ENCODE measurements at regions not wholly inside any gene's neighbourhood (a gene's known extent, or its start where the extent isn't known, plus 50 kb on each side); places are given as distances from the start of the nearest gene placed in this dataset.
"Not testable (repeated sequence)": the region's sequence is repeated elsewhere in the genome, so short reads cannot be mapped to it uniquely, and the experiment has no call there.

DNA sequence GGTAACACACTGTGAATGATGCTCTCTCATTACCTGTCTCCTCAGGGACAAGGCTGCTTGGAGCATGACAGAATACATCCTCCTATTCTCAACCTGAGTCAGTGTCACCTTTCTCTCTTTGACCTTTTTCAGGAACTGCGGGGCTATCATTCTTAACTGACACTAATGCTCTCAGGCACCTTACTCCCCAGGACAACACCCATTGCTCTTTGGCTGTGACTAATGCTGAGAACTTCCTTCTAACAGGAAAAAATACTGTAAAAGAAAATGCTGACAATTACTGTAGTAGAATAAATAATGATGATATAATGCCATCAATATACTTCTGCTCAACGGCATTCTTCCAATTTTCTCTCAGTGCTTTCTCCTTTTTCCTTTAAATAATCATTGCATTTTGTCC, 2082.7 kb upstream of the RAG2 start:
- H3K27ac Mint-ChIP-seq = no peak overlapping the region
- H3K36me3 Mint-ChIP-seq (ENCODE audit: low read depth) = no peaks in the 10 kb centered on the region
- no peaks in the 10 kb centered on the region for H3K9me3 Mint-ChIP-seq
- H3K4me1 Mint-ChIP-seq = no peaks in the 10 kb centered on the region
- intact Hi-C loops (cut with micrococcal nuclease) = no loop called here
- H3K27me3 Mint-ChIP-seq = no peaks in the 10 kb centered on the region
- DNase-seq = no peak
- no peak overlapping the region for H3K4me3 Mint-ChIP-seq

DNA sequence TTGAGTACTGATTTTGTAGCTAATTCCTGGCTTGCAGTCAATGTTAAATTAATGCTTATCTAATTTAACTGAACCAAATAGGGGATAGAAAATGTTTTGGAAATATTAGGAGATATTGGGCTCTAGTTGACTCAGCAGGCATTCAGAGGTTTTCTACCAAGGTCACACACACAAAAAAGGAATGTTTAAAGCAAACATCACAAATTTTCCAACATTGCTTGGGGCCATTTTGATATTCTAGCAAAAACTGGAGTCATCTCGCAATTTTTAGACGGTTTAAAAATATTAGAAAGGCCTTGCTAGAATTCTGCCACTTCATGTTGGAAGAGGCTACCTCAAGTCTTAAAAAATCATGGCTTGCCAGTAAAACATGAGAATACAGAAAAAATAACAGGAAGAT, 2082.1 kb upstream of the RAG2 start:
- H3K4me3 Mint-ChIP-seq = no peak overlapping the region
- no peaks in the 10 kb centered on the region for H3K9me3 Mint-ChIP-seq
- H3K4me1 Mint-ChIP-seq = no peaks in the 10 kb centered on the region
- no peak for DNase-seq
- H3K27ac Mint-ChIP-seq = no peak overlapping the region
- intact Hi-C loops (cut with micrococcal nuclease) = no loop called here
- no peaks in the 10 kb centered on the region for H3K36me3 Mint-ChIP-seq (ENCODE audit: low read depth)
- H3K27me3 Mint-ChIP-seq = no peaks in the 10 kb centered on the region

DNA sequence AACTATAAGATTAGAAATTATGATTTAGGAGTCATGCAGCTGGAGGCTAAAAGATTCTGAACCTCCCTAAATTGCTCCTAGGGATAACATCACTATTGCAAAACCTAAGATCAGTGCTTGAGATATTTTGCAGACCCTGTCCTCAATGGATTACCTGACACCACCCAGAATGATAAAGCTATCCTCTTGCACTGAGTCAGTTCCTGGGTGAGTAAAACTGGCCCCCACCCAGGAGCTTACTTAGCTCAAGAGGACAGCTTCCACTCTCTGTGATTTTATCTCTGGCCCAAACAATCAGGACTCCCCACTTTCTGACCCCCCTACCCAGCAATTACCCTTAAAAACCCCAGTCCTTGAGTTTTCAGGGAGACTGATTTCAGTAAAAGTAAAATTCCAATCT, 2074.4 kb upstream of the RAG2 start:
- no peak overlapping the region for H3K4me3 Mint-ChIP-seq
- no peak for DNase-seq
- no peaks in the 10 kb centered on the region for H3K27me3 Mint-ChIP-seq
- H3K9me3 Mint-ChIP-seq = peaks cover 4% of the 10 kb centered on the region
- intact Hi-C loops (cut with micrococcal nuclease) = no loop called here
- no peak overlapping the region for H3K27ac Mint-ChIP-seq
- no peaks in the 10 kb centered on the region for H3K4me1 Mint-ChIP-seq
- no peaks in the 10 kb centered on the region for H3K36me3 Mint-ChIP-seq (ENCODE audit: low read depth)

DNA sequence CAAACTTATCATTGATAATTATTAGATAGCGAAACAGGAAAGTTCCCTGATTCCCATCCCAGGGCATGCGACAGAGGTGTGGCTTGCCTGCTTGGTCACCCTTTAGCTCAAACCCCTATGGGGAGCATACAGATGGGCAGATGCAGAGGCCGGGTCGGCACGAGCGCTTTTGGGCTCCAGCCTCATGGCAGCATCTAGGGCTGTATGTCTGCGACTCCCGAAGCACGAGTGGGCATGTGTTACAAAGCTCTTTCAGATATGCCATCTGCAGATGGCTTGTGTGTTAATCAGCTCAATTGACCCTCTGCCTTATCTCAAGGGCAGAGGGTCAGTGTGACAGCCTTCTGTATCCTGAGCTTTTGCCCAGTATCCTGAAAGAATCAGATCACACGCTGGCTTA, 2069.3 kb upstream of the RAG2 start:
- Mint-ChIP-seq H3K27me3 (no peaks in the 10 kb centered on the region), H3K36me3 (ENCODE audit: low read depth) (no peaks in the 10 kb centered on the region), H3K27ac (no peak overlapping the region), H3K9me3 (peaks cover 4% of the 10 kb centered on the region), H3K4me3 (no peak overlapping the region), H3K4me1 (no peaks in the 10 kb centered on the region)
- intact Hi-C loops (cut with micrococcal nuclease) = no loop called here
- no peak for DNase-seq

DNA sequence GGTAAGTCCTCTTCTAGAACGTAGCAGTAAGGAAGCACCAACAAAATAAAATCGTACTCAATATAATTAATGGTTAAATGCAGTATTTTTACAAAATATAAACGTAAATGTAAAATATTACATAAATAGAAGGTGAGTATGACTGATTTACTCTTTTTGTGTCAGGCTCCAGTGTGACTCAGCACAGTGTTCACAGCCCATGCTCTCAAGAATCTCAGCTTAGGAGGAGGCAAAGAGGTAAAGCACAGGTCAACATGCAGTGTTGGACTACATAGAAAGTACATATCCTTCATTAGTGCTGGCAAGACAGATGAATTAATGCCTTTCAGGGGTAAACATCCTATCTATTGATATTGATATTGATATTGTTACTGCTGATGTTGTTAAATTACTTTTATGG, 2050.6 kb upstream of the RAG2 start:
- H3K27ac Mint-ChIP-seq = no peak overlapping the region
- intact Hi-C loops (cut with micrococcal nuclease) = no loop called here
- no peaks in the 10 kb centered on the region for H3K27me3 Mint-ChIP-seq
- H3K4me3 Mint-ChIP-seq = no peak overlapping the region
- no peaks in the 10 kb centered on the region for H3K4me1 Mint-ChIP-seq
- H3K36me3 Mint-ChIP-seq (ENCODE audit: low read depth) = no peaks in the 10 kb centered on the region
- H3K9me3 Mint-ChIP-seq = no peaks in the 10 kb centered on the region
- DNase-seq = no peak

DNA sequence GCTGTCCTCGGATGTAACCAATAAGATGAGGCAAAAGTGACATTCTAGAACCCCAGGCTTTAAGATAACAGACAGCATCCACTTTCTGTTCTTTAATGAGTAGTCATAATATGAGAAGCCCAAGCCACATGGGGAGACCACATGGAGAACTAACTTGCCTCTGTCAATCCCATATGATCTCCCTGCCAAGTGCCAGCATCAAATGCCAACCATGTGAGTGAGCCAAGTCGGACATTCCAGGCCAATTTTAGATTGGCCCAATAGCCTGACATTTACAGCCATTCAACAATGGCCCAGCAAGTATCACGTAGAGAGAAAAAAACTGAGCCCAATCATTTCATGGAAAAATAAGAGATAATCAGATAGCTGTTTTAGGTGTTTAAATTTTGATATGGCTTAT, 2048.3 kb upstream of the RAG2 start:
- no peak for DNase-seq

DNA sequence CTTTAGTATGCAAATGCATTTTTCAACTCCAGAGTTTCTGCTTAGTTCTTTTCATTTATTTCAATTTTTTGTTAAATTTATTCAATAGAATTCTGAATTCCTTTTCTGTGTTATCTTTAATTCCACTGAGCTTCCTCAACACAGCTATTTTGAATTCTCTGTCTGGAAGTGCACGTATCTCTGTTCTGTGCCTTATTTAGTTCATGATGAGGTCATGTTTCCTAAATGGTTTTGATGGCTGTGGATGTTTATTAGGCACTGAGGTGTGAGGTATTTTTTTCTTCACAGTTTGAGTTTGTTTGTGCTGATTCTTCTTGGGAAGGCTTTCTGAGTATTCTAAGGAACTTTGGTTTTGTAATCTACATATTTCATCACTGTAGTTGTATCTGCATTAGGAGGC, 2042.8 kb upstream of the RAG2 start:
- intact Hi-C loops (cut with micrococcal nuclease) = no loop called here
- Mint-ChIP-seq H3K9me3 (peaks cover 3% of the 10 kb centered on the region), H3K36me3 (ENCODE audit: low read depth) (no peaks in the 10 kb centered on the region), H3K27ac (no peak overlapping the region), H3K27me3 (no peaks in the 10 kb centered on the region), H3K4me1 (no peaks in the 10 kb centered on the region), H3K4me3 (no peak overlapping the region)
- no peak for DNase-seq

More for the DNA sequence above, 2048.3 kb upstream of the RAG2 start:
- intact Hi-C loops (cut with micrococcal nuclease) = no loop called here
- H3K9me3 Mint-ChIP-seq = no peaks in the 10 kb centered on the region
- no peak overlapping the region for H3K4me3 Mint-ChIP-seq
- H3K27ac Mint-ChIP-seq = no peak overlapping the region
- no peaks in the 10 kb centered on the region for H3K27me3 Mint-ChIP-seq
- no peaks in the 10 kb centered on the region for H3K4me1 Mint-ChIP-seq
- no peaks in the 10 kb centered on the region for H3K36me3 Mint-ChIP-seq (ENCODE audit: low read depth)

DNA sequence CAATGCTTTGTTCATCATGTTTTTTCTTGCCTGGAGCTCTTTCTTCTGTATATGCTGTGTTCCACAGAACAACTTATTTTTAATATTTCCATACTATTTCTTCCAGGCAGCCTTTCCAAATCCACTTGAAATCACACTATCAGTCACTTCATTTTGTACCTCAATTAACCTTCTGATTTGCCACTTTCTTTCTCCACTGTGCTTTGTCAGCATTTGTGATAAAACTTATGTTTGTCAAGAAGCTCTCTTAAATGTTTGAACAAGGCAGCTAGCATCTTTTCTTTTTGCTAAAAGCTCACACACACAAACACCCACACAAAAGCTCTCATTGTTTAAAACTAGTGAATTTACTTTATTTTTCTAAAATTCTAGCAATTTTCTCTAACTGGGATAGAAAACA, 2014.7 kb upstream of the RAG2 start:
- Mint-ChIP-seq H3K36me3 (ENCODE audit: low read depth) (no peaks in the 10 kb centered on the region), H3K27me3 (no peaks in the 10 kb centered on the region), H3K9me3 (peaks cover 3% of the 10 kb centered on the region), H3K4me1 (no peaks in the 10 kb centered on the region), H3K4me3 (no peak overlapping the region), H3K27ac (no peak overlapping the region)
- no peak for DNase-seq
- intact Hi-C loops (cut with micrococcal nuclease) = no loop called here

DNA sequence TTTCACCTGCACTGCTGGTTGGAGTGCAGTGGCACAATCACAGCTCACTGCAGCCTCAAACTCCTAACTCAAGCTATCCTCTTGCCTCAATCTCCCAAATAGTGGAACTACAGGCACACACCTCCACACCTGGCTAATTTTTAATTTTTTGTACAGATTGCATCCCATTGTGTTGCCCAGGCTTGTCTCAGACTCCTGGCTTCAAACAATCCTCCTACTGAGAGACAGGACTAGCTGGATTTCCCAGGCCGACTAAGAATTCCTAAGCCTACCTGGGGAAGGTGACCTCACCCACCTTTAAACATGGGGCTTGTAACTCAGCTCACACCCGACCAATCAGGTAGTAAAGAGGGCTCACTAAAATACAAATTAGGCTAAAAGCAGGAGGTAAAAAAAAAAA, 2003.3 kb upstream of the RAG2 start:
- H3K27ac Mint-ChIP-seq; H3K27me3 Mint-ChIP-seq; H3K36me3 Mint-ChIP-seq (ENCODE audit: low read depth); intact Hi-C loops (cut with micrococcal nuclease); H3K9me3 Mint-ChIP-seq; H3K4me3 Mint-ChIP-seq; H3K4me1 Mint-ChIP-seq; DNase-seq: not testable (repeated sequence)

DNA sequence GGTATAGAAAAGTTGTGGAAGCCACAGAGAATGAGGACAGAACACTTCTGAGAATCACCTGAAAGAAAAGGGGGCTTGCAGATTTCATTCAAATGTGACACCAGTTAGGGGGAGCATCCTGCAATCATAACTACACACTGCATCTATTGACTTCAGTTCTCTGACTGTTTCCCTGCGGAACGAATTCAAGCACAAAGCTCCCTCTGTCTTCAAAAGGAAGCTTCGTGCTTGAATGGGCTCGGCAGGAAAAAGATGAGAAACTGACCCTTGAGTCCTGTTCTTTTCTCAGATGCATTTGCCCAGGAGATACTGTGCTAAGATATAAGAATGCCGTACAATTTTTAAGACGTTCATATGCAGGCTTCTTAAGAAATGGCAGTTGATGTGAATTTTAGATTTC, 2000.4 kb upstream of the RAG2 start:
- H3K27me3 Mint-ChIP-seq = no peaks in the 10 kb centered on the region

DNA sequence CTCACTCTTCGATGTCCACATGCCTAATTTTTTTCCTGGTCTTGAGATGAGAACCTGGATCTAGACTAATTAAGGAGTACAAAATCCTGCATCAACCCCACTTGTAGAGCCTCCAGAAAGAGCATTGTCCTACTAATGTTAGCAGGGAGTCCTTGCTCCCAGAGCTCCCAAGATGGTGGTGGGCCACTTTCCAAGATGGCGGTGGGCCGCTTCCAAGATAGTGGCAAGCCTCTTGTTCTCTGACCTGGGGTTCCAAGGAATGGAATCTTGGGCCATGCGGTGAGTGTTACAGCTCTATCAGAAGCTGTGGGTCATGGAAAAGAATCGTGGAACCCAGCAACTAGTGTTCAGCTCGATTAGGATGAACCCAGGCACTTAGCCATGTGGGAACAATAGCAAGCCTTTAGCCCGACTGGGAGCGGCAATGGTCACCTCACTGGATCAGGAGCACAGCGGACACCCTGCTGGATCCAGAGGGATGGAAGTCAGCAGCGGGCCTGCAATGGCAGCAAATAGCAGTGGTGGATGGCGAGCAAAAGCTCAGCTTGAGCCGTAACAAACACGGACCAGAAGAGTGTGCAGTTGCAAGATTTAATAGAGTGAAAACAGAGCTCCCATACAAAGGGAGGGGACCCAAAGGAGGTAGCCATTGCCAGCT, 1997.5 kb upstream of the RAG2 start:
- intact Hi-C loops (cut with micrococcal nuclease); H3K36me3 Mint-ChIP-seq (ENCODE audit: low read depth): not testable (repeated sequence)

More for the DNA sequence above, 2000.4 kb upstream of the RAG2 start:
- intact Hi-C loops (cut with micrococcal nuclease) = no loop called here
- Mint-ChIP-seq H3K27ac (no peak overlapping the region), H3K4me1 (no peaks in the 10 kb centered on the region), H3K36me3 (ENCODE audit: low read depth) (no peaks in the 10 kb centered on the region), H3K4me3 (no peak overlapping the region), H3K9me3 (peaks cover 4% of the 10 kb centered on the region)
- DNase-seq = no peak

DNA sequence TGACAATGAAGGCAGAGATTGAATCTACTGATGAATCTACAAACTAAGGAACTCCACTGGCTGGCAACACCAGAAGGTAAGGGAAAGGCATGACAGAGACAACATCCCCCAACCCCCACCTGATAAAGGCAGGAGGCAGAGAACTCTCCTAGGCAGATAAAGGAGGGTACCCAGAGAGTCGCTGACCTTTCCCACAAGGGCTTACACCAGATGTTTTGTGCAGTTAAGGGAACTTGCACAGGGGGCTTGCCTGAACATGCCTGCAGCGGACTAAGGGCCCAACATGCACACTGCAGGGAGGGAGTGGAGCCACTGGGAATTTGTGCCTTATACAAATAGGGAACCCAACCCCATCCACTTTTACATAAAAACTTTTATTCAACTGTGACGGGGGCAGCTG, 1996.9 kb upstream of the RAG2 start:
- no peak for DNase-seq
- intact Hi-C loops (cut with micrococcal nuclease) = no loop called here
- no peak overlapping the region for H3K4me3 Mint-ChIP-seq
- H3K4me1 Mint-ChIP-seq = no peaks in the 10 kb centered on the region
- no peaks in the 10 kb centered on the region for H3K27me3 Mint-ChIP-seq
- H3K27ac Mint-ChIP-seq = no peak overlapping the region
- H3K9me3 Mint-ChIP-seq = peaks cover 4% of the 10 kb centered on the region
- H3K36me3 Mint-ChIP-seq (ENCODE audit: low read depth) = no peaks in the 10 kb centered on the region

More for the DNA sequence above, 1997.5 kb upstream of the RAG2 start:
- DNase-seq, H3K9me3 Mint-ChIP-seq, H3K27me3 Mint-ChIP-seq, H3K4me1 Mint-ChIP-seq, H3K27ac Mint-ChIP-seq, H3K4me3 Mint-ChIP-seq: not testable (repeated sequence)

DNA sequence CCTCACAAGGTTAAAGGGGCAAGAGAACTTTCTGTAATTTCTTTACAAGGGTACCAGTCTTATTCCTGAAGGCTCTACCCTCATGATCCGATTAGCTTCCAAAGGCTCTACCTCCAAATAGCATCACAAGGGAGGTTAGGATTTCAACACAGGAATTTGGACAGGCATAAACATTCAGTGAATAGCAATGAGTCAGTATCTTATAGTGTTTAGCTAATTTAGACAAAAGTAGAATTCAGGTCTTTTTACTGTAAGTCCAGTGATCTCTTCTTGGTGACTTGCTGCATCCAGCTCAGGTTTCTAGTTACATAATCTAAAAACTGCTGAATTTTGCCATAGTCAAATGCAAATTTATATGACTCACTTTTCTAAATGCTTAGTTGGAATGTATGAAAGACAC, 1995.6 kb upstream of the RAG2 start:
- no peaks in the 10 kb centered on the region for H3K27me3 Mint-ChIP-seq
- no peak overlapping the region for H3K4me3 Mint-ChIP-seq
- peaks cover 7% of the 10 kb centered on the region for H3K9me3 Mint-ChIP-seq
- H3K4me1 Mint-ChIP-seq = no peaks in the 10 kb centered on the region
- no peak for DNase-seq
- H3K27ac Mint-ChIP-seq = no peak overlapping the region
- intact Hi-C loops (cut with micrococcal nuclease) = no loop called here
- H3K36me3 Mint-ChIP-seq (ENCODE audit: low read depth) = no peaks in the 10 kb centered on the region

DNA sequence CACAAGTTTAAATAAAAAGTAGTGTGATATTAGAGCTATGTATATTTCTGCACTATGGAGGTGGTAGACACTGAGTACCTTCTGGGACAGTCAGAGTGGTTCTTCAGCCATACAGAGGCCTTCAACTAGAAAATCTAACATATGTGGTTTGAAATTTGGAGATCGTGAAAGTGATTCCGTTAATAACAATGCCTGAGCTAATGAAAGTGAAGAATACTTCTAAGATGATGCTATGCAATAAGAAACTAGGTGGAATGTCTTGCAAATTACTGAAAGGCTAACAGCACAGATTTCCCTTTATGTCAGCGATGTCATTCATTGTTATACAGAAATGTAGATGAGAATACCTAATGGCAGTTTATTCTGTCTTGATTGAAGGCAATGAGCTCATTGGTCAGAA, 1984.7 kb upstream of the RAG2 start:
- Mint-ChIP-seq H3K9me3 (peaks cover 5% of the 10 kb centered on the region), H3K4me3 (no peak overlapping the region), H3K4me1 (no peaks in the 10 kb centered on the region), H3K27ac (no peak overlapping the region), H3K27me3 (no peaks in the 10 kb centered on the region), H3K36me3 (ENCODE audit: low read depth) (no peaks in the 10 kb centered on the region)
- no peak for DNase-seq
- intact Hi-C loops (cut with micrococcal nuclease) = no loop called here

DNA sequence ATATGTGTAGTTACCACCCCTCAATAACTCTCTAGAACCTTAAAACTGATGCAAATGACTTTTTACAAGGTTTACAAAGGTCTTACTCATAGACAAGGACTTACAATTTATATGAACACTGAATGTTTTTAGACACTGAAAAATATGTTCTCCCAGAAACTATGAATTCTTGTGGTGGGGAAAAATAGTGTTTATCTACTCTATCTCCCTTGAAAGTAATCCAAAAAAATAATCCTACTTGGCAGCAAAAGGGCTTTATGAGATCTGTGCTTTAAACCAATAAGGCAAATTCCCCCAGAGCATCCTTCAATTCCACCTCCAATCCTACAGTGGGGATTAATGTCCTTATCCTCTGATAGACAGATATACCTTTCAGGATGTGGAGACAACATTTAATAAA, 1984.1 kb upstream of the RAG2 start:
- Mint-ChIP-seq H3K27ac (no peak overlapping the region), H3K4me3 (no peak overlapping the region), H3K27me3 (no peaks in the 10 kb centered on the region), H3K4me1 (no peaks in the 10 kb centered on the region), H3K9me3 (peaks cover 5% of the 10 kb centered on the region), H3K36me3 (ENCODE audit: low read depth) (no peaks in the 10 kb centered on the region)
- intact Hi-C loops (cut with micrococcal nuclease) = no loop called here
- no peak for DNase-seq
